K562 (cell line): ENCODE measurements at regions not wholly inside any gene's neighbourhood (a gene's known extent, or its start where the extent isn't known, plus 50 kb on each side); places are given as distances from the start of the nearest gene placed in this dataset.

Source experiments
- CBFB ChIP-seq: sonication (generic); formaldehyde crosslinking; IDR thresholded peaks from 2 replicates; pipeline ENCODE4 v1.4.0; 2020; ENCODE audit warnings: mild to moderate bottlenecking, missing genetic modification reagents
- NCOA6 ChIP-seq: fragments of 450-650 bp; IDR thresholded peaks from 2 replicates; pipeline ENCODE4 v1.6.1; 2017; ENCODE audit warnings: mild to moderate bottlenecking
- NR2C2 ChIP-seq, 2 experiments: fragments of 200-800 bp in 1 of 2; sonication (Bioruptor generic) in 1 of 2; sonication (generic) in 1 of 2; formaldehyde crosslinking in 1 of 2; IDR thresholded peaks; 2 replicates each; pipeline versions ENCODE4 v1.6.1 to v1.8.0; 2016 to 2022; ENCODE audit warnings: mild to moderate bottlenecking in 1 of 2, missing compliant biosample characterization in 1 of 2, missing genetic modification characterization in 1 of 2, missing genetic modification reagents in 1 of 2
- POLR2A ChIP-seq: fragments of 450-650 bp; conservative IDR thresholded peaks from 2 replicates; pipeline ENCODE4 v1.6.1; 2016
- TF ChIP-seq, protein P1 (sequence below): sonication (generic); formaldehyde crosslinking; IDR thresholded peaks from 2 replicates; pipeline ENCODE4 v1.9.0; 2022; ENCODE audit warnings: mild to moderate bottlenecking, missing genetic modification reagents

DNA sequence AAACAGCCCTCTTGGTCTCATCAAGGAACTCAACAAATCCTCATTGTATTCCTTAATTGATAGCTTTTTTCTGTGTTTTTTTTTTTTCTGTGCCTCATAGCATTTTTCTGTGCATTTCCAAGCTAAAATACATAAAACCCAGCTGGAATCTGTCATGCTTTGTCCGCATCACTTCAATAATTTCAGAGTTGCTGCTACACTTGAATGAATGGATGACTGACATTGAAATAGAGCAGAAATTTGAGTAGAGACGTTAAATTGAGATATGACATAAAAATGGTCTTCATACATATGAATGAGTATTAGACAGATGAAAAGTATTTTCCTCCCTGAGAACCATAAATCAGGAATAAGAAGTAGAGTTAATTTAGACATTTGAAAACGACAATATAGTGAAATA, 593.2 kb downstream of the TMA16 start:
- TF ChIP-seq NCOA6, result no peak
- TF ChIP-seq CBFB (CRISPR knock-in tag), result no peak
- TF ChIP-seq, protein P1, sequence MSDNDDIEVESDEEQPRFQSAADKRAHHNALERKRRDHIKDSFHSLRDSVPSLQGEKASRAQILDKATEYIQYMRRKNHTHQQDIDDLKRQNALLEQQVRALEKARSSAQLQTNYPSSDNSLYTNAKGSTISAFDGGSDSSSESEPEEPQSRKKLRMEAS, result no peak
- TF ChIP-seq POLR2A, result no peak
- TF ChIP-seq NR2C2 (CRISPR knock-in tag; IDR thresholded peaks at IDR 0.05), result no peak
- no peak for TF ChIP-seq NR2C2 (tag; IDR thresholded peaks at IDR 0.05)
